IMR-90 (cell line): ENCODE measurements at regions not wholly inside any gene's neighbourhood (a gene's known extent, or its start where the extent isn't known, plus 50 kb on each side); places are given as distances from the start of the nearest gene placed in this dataset.

Experiments used
- ATAC-seq: fragments of 200-7000 bp; cut with Tn5 transposase; 2 replicates; pipeline ENCODE4 v1.9.1; 2020; ENCODE audit warnings: low read depth, mild to moderate bottlenecking, moderate library complexity
- BruUV-seq: library from RNA; stranded (reverse); fragments of 400-500 nt; replicated peaks from 2 replicates; lab custom pipeline; 2021; lab: Mats Ljungman, UMichigan
- CTCF ChIA-PET: fragments of 300-600 bp; formaldehyde crosslinking; extraction: SDS; loops from one replicate; lab custom pipeline; 2021; ENCODE audit warnings: antibody characterized with exemption; lab: Yijun Ruan, JAX
- POLR2A ChIA-PET: fragments of 300-600 bp; sonication (Branson Sonifier 250); formaldehyde crosslinking; loops from one replicate; lab custom pipeline; 2022; ENCODE audit warnings: antibody characterized with exemption; ENCODE audit not compliant: unreplicated experiment; lab: Charles Lee
- DNase-seq: peaks from one replicate; pipeline ENCODE4 v3.0.0; 2013
- H2AFZ ChIP-seq: replicated peaks from 2 replicates; pipeline ENCODE3; 2013; ENCODE audit warnings: low read length, mild to moderate bottlenecking; ENCODE audit not compliant: poor library complexity
- H2AK5ac ChIP-seq: 2 replicates; pipeline ENCODE4 v1.6.1; 2013; ENCODE audit warnings: low read depth, low read length, inconsistent platforms
- H2AK9ac ChIP-seq: replicated peaks from 2 replicates; pipeline ENCODE3; 2013; ENCODE audit warnings: mild to moderate bottlenecking, low read depth, low read length, moderate library complexity; ENCODE audit not compliant: poor library complexity
- H2BK120ac ChIP-seq: 2 replicates; pipeline ENCODE4 v1.6.1; 2013; ENCODE audit warnings: low read depth, low read length, inconsistent platforms
- H2BK15ac ChIP-seq: 3 replicates; pipeline ENCODE4 v1.6.1; 2013; ENCODE audit warnings: low read depth, low read length, inconsistent platforms
- H2BK20ac ChIP-seq: 2 replicates; pipeline ENCODE4 v1.6.1; 2013; ENCODE audit warnings: low read depth, mild to moderate bottlenecking, inconsistent platforms, low read length, moderate library complexity
- H2BK5ac ChIP-seq: 2 replicates; pipeline ENCODE4 v1.6.1; 2013; ENCODE audit warnings: mild to moderate bottlenecking, low read depth, low read length, inconsistent platforms; ENCODE audit not compliant: poor library complexity, severe bottlenecking
- H3K14ac ChIP-seq: replicated peaks from 2 replicates; pipeline ENCODE4 v1.6.1; 2013; ENCODE audit warnings: low read depth, low read length, inconsistent platforms
- H3K18ac ChIP-seq: 2 replicates; pipeline ENCODE4 v1.6.1; 2013; ENCODE audit warnings: low read depth, low read length, control low read depth
- H3K23ac ChIP-seq: 2 replicates; pipeline ENCODE4 v1.6.1; 2013; ENCODE audit warnings: low read depth, low read length, inconsistent platforms
- H3K27ac ChIP-seq: 2 replicates; pipeline ENCODE4 v1.5.1; 2013; ENCODE audit warnings: mild to moderate bottlenecking, control low read depth, low read length; ENCODE audit not compliant: insufficient read depth
- H3K27me3 ChIP-seq: 2 replicates; pipeline ENCODE4 v1.6.1; 2013; ENCODE audit warnings: low read length; ENCODE audit not compliant: control insufficient read depth, insufficient read depth
- H3K36me3 ChIP-seq: 2 replicates; pipeline ENCODE4 v1.6.1; 2013; ENCODE audit warnings: low read length, mixed read lengths; ENCODE audit not compliant: control insufficient read depth, insufficient read depth
- H3K4ac ChIP-seq: 2 replicates; pipeline ENCODE4 v1.6.1; 2013; ENCODE audit warnings: low read depth, low read length, inconsistent platforms
- H3K4me1 ChIP-seq: 2 replicates; pipeline ENCODE4 v1.6.1; 2013; ENCODE audit warnings: low read length, mixed read lengths; ENCODE audit not compliant: control insufficient read depth, insufficient read depth
- H3K4me2 ChIP-seq: 2 replicates; pipeline ENCODE4 v1.6.1; 2013; ENCODE audit warnings: low read depth, mild to moderate bottlenecking, control low read depth, low read length, moderate library complexity
- H3K4me3 ChIP-seq: 2 replicates; pipeline ENCODE4 v1.5.1; 2013; ENCODE audit warnings: low read depth, mild to moderate bottlenecking, control low read depth, low read length, moderate library complexity; ENCODE audit not compliant: insufficient read depth
- H3K56ac ChIP-seq: 2 replicates; pipeline ENCODE4 v1.6.1; 2013; ENCODE audit warnings: low read length, inconsistent platforms; ENCODE audit not compliant: insufficient read depth; ENCODE audit errors: extremely low read depth
- H3K79me1 ChIP-seq, 2 experiments: 2 replicates each; pipeline ENCODE4 v1.6.1; 2013; ENCODE audit warnings: low read length in 2 of 2, inconsistent platforms in 1 of 2, low read depth in 1 of 2
- H3K9ac ChIP-seq: 2 replicates; pipeline ENCODE4 v1.6.1; 2013; ENCODE audit warnings: low read depth, low read length, control low read depth
- H3K9me1 ChIP-seq: 2 replicates; pipeline ENCODE4 v1.6.1; 2013; ENCODE audit warnings: low read length, inconsistent platforms; ENCODE audit not compliant: insufficient read depth
- H3K9me3 ChIP-seq: 2 replicates; pipeline ENCODE4 v1.6.1; 2013; ENCODE audit warnings: low read length; ENCODE audit not compliant: control insufficient read depth, insufficient read depth
- H4K20me1 ChIP-seq: 2 replicates; pipeline ENCODE4 v1.6.1; 2013; ENCODE audit warnings: low read length, inconsistent platforms; ENCODE audit not compliant: insufficient read depth
- H4K5ac ChIP-seq: 2 replicates; pipeline ENCODE4 v1.6.1; 2013; ENCODE audit warnings: mild to moderate bottlenecking, low read depth, low read length, control low read depth
- H4K8ac ChIP-seq, 2 experiments: 2 replicates each; pipeline ENCODE4 v1.6.1; 2013; ENCODE audit warnings: low read depth in 2 of 2, low read length in 2 of 2, control low read depth in 1 of 2, inconsistent platforms in 1 of 2
- H4K91ac ChIP-seq: 2 replicates; pipeline ENCODE4 v1.6.1; 2013; ENCODE audit warnings: low read depth, low read length, inconsistent platforms; ENCODE audit not compliant: insufficient read depth
- BHLHE40 ChIP-seq: fragments of 150-350 bp; IDR thresholded peaks from 2 replicates; pipeline ENCODE4 v1.6.1; 2016; ENCODE audit warnings: mild to moderate bottlenecking, low read depth, low read length
- CEBPB ChIP-seq: IDR thresholded peaks from 2 replicates; pipeline ENCODE4 v1.6.1; 2012; ENCODE audit warnings: low read depth, low read length, improper control_type of control experiment
- CTCF ChIP-seq: conservative IDR thresholded peaks from 2 replicates; pipeline ENCODE4 v1.5.1; 2012; ENCODE audit warnings: mild to moderate bottlenecking, low read depth, low read length, improper control_type of control experiment
- FOS ChIP-seq: fragments of 150-350 bp; IDR thresholded peaks from 2 replicates; pipeline ENCODE4 v1.6.1; 2016; ENCODE audit warnings: low read depth, low read length
- POLR2A ChIP-seq: IDR thresholded peaks from 2 replicates; pipeline ENCODE4 v1.6.1; 2012; ENCODE audit warnings: mild to moderate bottlenecking, low read depth, low read length
- RCOR1 ChIP-seq: IDR thresholded peaks from 2 replicates; pipeline ENCODE4 v1.6.1; 2012; ENCODE audit warnings: mild to moderate bottlenecking, low read length, improper control_type of control experiment; ENCODE audit not compliant: insufficient replicate concordance
- RFX5 ChIP-seq: IDR thresholded peaks from 2 replicates; pipeline ENCODE4 v1.8.0; 2012; ENCODE audit warnings: low read depth, mild to moderate bottlenecking, low read length, moderate library complexity
- SMC3 ChIP-seq: fragments of 150-350 bp; IDR thresholded peaks from 2 replicates; pipeline ENCODE4 v1.6.1; 2016; ENCODE audit warnings: low read depth, mild to moderate bottlenecking, antibody characterized with exemption, low read length, moderate library complexity
- dilution Hi-C: fragments of 300-500 bp; cut with HindIII; formaldehyde crosslinking; loops from one replicate; pipeline ENCODE4 v1.14.3; 2018; ENCODE audit warnings: low sequenced_read_pairs; ENCODE audit not compliant: unreplicated experiment
- in situ Hi-C: fragments of 300-500 bp; cut with MboI; formaldehyde crosslinking; loops from 3 replicates; pipeline ENCODE4 v1.14.3; 2019; ENCODE audit warnings: low sequenced_read_pairs, inconsistent platforms, mixed read lengths
- intact Hi-C: fragments of 100-400 bp; cut with micrococcal nuclease; formaldehyde crosslinking; loops from 2 replicates; pipeline ENCODE4 v1.10.0; 2022

- Histone ChIP-seq H3K4me2 (no peak overlapping the region), H2AK5ac (no peak overlapping the region), H4K91ac (no peak overlapping the region), H3K56ac (no peak overlapping the region), H3K4me1 (no peaks in the 10 kb centered on the region), H3K14ac (no peak overlapping the region), H3K79me1 (no peaks in the 10 kb centered on the region), H2AFZ (no peak overlapping the region), H4K20me1 (no peaks in the 10 kb centered on the region), H2AK9ac (no peak overlapping the region), H4K5ac (no peak overlapping the region), H3K9ac (no peak overlapping the region), H3K9me3 (no peaks in the 10 kb centered on the region), H3K27me3 (no peaks in the 10 kb centered on the region), H2BK15ac (no peak overlapping the region), H3K23ac (no peak overlapping the region), H2BK20ac (no peak overlapping the region), H2BK120ac (no peak overlapping the region), H3K27ac (no peak overlapping the region), H3K4me3 (no peak overlapping the region), H3K9me1 (no peaks in the 10 kb centered on the region), H3K18ac (no peak overlapping the region), H4K8ac (no peak overlapping the region), H2BK5ac (no peak overlapping the region), H3K36me3 (no peaks in the 10 kb centered on the region), H3K4ac (no peak overlapping the region)
- in situ Hi-C loops (no loop called here), dilution Hi-C loops (no loop called here), intact Hi-C loops (loop anchor here (2.0 kb wide), 1 partner anchor 529 kb away; no protein-coding TSS in a partner anchor)
- no peak for ATAC-seq
- DNase-seq = no peak
- ChIA-PET CTCF (no interaction called here), POLR2A (no interaction called here)
- TF ChIP-seq POLR2A (no peak), RFX5 (no peak), RCOR1 (no peak), SMC3 (no peak), BHLHE40 (no peak), FOS (no peak), CEBPB (no peak), CTCF (no peak)
- BruUV-seq = no TSS peak
These were observed 527.6 kb downstream of the MAFB start for GRCh38 chr20:40161391-40161790.
